ENCODE measurements at regions not wholly inside any gene's neighbourhood (a gene's known extent, or its start where the extent isn't known, plus 50 kb on each side); places are given as distances from the start of the nearest gene placed in this dataset.

GRCh38 chr11:13115380-13115675 lies 106.2 kb downstream of the RASSF10 start:
- no peak for TF ChIP-seq CTCF (IDR thresholded peaks at IDR 0.05)

- TF ChIP-seq CTCF (IDR thresholded peaks at IDR 0.05), result no peak
These were observed 107.4 kb downstream of the RASSF10 start for GRCh38 chr11:13116491-13116890.

- no peak for TF ChIP-seq CTCF (IDR thresholded peaks at IDR 0.05)
These were observed 108.2 kb downstream of the RASSF10 start for GRCh38 chr11:13117344-13117743.

DNA sequence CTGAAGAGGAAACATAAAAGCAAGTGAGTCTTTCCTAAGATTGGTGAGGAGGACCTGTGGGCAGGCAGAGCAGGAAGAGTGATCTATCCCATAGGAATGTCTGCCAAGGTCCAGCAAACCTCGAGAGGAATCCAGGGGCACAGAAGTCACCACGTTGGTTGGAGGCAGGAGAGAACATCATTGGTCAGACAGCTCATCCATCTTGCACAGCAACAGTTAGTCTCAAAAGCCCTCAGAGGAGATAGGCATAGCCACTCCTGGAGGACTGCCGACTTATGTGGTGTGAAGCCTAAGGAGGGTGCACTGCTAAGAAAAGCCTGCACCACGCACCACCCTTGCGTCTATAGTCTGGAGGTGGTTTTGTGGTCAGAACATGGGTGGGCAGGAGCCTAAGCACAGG lies 109.1 kb downstream of the RASSF10 start:
- TF ChIP-seq CTCF (IDR thresholded peaks at IDR 0.05), result no peak

DNA sequence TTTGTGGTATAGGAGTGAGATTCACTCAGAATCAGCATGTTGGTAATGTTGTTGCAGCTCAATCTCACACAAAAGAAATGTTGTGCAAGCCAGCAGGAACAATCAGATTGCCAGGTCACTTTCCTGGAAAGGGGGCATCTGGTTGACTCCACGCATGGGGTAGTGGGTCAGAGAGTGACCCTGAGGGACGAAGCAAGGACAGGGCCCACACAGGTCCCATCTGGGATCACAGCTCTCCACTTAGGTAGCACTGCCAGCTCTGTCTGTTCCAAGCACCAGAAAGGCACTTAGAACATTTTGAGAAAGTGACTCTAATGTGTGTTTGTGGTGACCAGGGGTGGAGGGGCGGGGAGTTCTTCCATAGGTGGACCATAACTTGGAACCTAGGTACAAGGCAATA lies 109.5 kb downstream of the RASSF10 start:
- no peak for TF ChIP-seq CTCF (IDR thresholded peaks at IDR 0.05)

- TF ChIP-seq CTCF (IDR thresholded peaks at IDR 0.05), result no peak
These were observed 110.2 kb downstream of the RASSF10 start for GRCh38 chr11:13119361-13119760.

- TF ChIP-seq CTCF (IDR thresholded peaks at IDR 0.05), result no peak
These were observed 110.9 kb downstream of the RASSF10 start for GRCh38 chr11:13119941-13120520.

- TF ChIP-seq CTCF (IDR thresholded peaks at IDR 0.05), result no peak
These were observed 111.6 kb downstream of the RASSF10 start for GRCh38 chr11:13120691-13121090.

All from LNCAP (cell line).